ENCODE measurements at regions not wholly inside any gene's neighbourhood (a gene's known extent, or its start where the extent isn't known, plus 50 kb on each side); places are given as distances from the start of the nearest gene placed in this dataset.

GRCh38 chr10:2688958-2689357 lies 378.4 kb upstream of the PFKP start:
- DNase-seq, result no peak

- no peak for DNase-seq
These were observed 380.7 kb upstream of the PFKP start for GRCh38 chr10:2686691-2687090.

- DNase-seq, result no peak
These were observed 384.9 kb upstream of the PFKP start for GRCh38 chr10:2682491-2682890.

GRCh38 chr10:2681891-2682290 lies 385.5 kb upstream of the PFKP start:
- no peak for DNase-seq

- no peak for DNase-seq
These were observed 386.5 kb upstream of the PFKP start for GRCh38 chr10:2680821-2681220.

- no peak for DNase-seq
These were observed 387.7 kb upstream of the PFKP start for GRCh38 chr10:2679646-2680045.

GRCh38 chr10:2676455-2676854 lies 390.9 kb upstream of the PFKP start:
- DNase-seq, result no peak

GRCh38 chr10:2674451-2674850 lies 392.9 kb upstream of the PFKP start:
- DNase-seq, result no peak

GRCh38 chr10:2670864-2671263 lies 396.5 kb upstream of the PFKP start:
- no peak for DNase-seq

GRCh38 chr10:2665772-2666171 lies 401.6 kb upstream of the PFKP start:
- no peak for DNase-seq

GRCh38 chr10:2660276-2660675 lies 407.1 kb upstream of the PFKP start:
- DNase-seq, result no peak

GRCh38 chr10:2659660-2660209 lies 407.6 kb upstream of the PFKP start:
- DNase-seq, result no peak

GRCh38 chr10:2658780-2659179 lies 408.6 kb upstream of the PFKP start:
- no peak for DNase-seq

GRCh38 chr10:2650328-2650727 lies 417.0 kb upstream of the PFKP start:
- no peak for DNase-seq

GRCh38 chr10:2641028-2641427 lies 426.3 kb upstream of the PFKP start:
- no peak for DNase-seq

- DNase-seq, result no peak
These were observed 433.7 kb upstream of the PFKP start for GRCh38 chr10:2633630-2634029.

- DNase-seq, result no peak
These were observed 435.7 kb upstream of the PFKP start for GRCh38 chr10:2631557-2632205.

GRCh38 chr10:2628705-2629104 lies 438.6 kb upstream of the PFKP start:
- DNase-seq, result no peak

GRCh38 chr10:2627969-2628368 lies 439.4 kb upstream of the PFKP start:
- DNase-seq, result no peak

GRCh38 chr10:2625094-2625493 lies 442.3 kb upstream of the PFKP start:
- no peak for DNase-seq

- DNase-seq, result no peak
These were observed 443.6 kb upstream of the PFKP start for GRCh38 chr10:2623675-2624274.

- DNase-seq, result no peak
These were observed 446.4 kb upstream of the PFKP start for GRCh38 chr10:2620827-2621521.

GRCh38 chr10:2619916-2620315 lies 447.4 kb upstream of the PFKP start:
- DNase-seq, result no peak

GRCh38 chr10:2619472-2619871 lies 447.9 kb upstream of the PFKP start:
- no peak for DNase-seq
